ENCODE measurements at regions not wholly inside any gene's neighbourhood (a gene's known extent, or its start where the extent isn't known, plus 50 kb on each side); places are given as distances from the start of the nearest gene placed in this dataset.

DNA sequence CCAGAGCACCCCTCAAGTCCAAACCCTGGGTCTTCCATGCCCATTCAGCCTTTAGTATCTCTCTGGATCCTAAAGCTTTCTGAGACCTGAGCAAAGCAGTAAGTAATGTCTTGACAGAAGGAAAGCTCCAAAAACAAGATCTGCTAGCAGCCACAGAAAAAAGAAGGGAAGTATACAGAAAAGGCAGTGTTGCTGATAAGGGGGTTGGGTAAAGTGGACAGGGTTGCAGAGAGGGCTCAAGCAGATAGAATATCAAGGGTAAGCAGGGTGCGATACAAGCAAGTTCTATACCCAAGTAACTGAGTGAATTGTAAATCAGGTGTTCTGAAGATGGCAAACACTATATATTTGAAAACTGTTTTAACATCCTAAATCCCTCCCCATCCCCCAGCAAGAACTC lies 113.4 kb upstream of the CARMIL1 start:
- DNase-seq (ENCODE audit: low spot score) = no peak

DNA sequence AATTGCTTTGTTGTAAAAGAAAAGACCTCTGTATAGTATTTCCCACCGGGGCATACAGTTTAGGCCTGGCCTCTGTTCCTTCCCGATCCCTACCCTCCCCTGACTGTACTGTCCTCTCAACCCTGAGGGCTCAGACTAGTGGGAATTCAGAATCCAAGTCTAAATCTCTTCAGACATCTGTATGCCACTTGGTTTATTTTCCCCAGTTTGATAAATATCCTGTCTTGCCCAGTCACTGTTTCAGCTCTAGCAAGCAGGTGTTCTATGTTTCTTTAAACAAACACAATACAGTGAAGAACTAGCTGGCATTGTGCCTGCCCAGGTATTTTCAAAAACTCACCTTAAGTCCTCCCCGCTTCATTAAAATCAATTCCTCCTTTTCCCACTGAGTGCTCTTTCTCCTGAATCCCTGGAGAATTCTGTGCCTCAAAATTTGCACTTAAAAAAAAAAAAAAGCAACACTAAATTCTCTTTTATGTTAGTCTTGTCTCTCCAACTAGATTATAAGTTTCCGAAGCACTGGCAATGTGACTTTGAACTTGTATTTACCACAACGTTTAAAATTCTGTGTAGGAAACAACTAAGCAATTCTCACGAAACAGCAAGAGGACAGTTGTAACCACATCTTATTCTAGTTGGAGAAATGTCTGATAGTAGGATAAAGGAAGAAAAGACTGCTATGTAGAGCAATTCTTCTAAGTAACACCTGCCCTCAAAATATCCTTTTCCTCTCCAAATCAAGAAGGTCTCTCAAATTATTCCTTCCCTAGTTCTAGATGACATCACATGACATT lies 112.0 kb upstream of the CARMIL1 start:
- no peak for DNase-seq (ENCODE audit: low spot score)

DNA sequence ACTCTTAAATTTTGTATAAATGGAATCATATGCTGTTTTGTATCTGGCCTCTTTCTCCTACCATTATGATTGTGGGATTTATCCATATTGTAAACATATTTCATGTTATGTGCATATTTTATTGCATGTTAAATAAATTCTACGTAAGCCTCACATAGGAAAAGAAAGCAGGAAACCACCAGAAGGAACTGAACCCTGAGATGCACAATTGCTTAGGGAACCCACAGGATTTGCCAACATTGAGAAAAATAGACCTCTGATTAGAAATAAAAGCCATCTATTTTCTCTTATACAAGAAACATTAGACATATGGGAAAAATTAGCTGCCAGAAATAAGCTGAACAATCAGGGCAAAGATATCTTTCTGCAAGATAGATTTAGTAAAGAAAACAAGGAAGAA lies 111.2 kb upstream of the CARMIL1 start:
- no peak for DNase-seq (ENCODE audit: low spot score)

DNA sequence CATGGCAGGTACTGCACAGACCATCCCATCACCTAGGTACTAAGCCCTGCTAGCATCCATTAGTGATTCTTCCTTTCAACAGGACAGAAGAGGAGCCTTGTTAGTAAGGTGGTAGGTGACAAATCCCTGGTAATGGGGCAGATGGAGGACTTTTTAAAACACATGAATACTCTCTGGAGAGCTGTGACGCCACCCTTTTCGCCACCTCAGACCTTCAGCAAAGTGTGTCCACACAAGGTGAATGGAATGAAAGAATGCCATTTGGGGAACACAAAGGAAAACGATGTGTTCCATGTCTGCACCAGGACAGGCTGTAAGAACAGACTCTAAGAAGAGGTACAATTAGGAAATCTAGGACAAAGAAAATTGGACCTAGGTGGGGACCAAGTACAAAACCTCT lies 110.5 kb upstream of the CARMIL1 start:
- no peak for DNase-seq (ENCODE audit: low spot score)

DNA sequence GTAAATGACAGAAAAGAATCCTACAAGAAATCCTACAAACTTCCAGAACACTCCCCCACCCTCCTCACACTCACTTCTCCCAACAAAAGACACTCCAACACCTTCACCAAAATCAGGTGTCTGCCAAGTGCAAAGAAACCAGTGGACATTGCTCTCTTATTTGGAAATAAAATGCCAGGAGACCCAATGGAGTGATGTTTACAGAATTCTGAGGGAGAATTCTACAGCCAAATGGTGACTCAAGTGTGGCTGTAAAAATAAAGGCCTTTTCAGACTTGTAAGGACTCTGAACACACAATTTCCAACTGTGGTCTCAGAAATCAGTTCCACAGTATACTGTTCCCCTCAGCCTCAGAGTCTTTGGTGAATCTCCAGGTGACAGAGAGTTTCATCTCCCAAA lies 109.6 kb upstream of the CARMIL1 start:
- no peak for DNase-seq (ENCODE audit: low spot score)

DNA sequence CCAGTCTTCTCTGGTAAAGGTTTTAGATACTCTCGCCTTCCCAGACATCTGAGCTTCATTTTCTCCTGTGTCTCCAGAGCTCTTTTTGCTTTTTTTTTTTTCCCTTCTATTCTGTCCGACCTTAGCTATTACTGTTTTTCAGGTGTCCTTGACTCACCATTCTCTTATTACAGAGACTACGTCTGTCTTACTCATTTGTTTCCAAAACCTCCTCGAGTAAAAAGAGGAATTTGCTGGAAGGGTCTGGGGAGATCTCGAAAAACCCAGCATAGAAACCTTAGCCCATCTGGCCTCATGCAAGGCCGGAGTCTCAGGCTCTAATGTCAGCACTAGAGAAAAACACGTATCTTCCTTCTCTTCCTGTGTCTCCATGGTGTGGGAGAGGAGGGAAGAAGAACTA lies 109.2 kb upstream of the CARMIL1 start:
- no peak for DNase-seq (ENCODE audit: low spot score)

DNA sequence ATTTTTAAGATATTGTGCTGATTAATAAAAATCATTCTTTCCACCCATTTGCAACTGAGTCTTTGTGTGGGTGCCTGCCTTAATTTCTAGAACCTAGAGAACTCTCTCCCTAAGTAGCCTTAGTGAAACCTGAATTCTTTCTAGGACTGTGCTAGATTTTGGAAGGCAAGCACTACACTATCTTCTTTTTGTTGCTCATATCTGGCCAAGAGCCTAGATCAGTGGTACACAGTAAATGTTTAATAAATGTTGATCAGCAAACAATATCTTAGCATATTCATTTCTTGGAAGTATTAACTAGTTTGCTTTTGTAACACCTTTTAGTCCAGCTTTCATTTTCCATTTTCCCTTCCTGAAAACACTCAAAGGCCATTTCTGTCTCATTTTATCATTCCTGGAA lies 108.5 kb upstream of the CARMIL1 start:
- no peak for DNase-seq (ENCODE audit: low spot score)

DNA sequence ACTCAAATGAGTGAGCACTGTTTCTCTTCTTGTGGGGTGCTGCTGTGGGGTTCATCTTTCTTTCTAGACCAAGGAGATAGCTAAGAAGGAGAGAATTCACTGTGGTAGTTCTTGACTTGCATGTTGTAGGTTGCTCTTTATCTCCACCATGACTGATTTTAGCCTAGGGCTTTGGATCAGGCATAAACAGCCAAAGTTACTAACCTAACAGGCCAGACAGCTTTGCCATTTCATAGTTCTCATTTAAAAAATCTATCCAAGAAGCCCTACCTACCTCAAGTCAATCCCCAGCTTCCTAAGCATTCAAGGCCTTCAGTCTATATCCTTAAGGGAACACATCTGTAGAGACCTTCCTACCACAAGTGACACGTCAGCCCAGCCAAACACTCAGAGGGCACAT lies 107.9 kb upstream of the CARMIL1 start:
- DNase-seq (ENCODE audit: low spot score) = no peak

DNA sequence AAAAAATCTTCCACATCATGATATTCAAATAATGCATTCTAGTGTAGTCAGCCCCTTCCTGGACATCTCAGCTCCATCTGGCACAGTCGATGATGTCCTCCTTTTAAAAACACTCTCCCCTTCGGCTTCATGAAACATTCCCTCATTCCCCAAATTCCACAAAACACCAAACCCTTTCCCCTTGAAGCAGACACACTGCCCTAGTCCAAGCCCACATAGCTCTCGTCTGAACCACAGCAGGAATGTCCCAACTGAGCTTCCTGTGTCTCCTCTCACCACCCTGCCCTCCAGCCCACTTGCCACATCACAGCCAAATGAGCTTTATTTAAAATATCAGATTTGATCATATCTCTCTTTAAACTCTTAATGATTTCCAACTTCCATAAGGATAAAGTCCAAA lies 106.4 kb upstream of the CARMIL1 start:
- DNase-seq (ENCODE audit: low spot score) = no peak

DNA sequence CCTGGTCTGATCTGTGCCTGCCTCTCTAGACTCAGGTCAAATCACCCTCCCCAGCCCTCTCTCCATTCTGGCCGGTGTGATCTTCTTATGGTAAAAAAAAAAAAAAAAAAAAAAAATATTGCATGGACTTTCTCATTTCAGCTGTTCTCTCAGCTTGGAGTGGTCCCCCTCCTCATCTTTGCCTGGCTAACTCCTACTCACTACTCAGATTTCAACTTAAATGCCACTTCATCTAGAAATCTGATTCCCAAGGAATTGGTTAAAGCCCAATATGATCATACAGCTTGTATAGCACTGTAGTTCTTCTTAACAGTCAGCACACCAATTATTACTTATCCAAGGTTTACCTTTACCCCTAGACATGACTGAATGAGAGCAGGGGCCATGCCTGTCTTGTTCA lies 105.9 kb upstream of the CARMIL1 start:
- DNase-seq (ENCODE audit: low spot score) = no peak

DNA sequence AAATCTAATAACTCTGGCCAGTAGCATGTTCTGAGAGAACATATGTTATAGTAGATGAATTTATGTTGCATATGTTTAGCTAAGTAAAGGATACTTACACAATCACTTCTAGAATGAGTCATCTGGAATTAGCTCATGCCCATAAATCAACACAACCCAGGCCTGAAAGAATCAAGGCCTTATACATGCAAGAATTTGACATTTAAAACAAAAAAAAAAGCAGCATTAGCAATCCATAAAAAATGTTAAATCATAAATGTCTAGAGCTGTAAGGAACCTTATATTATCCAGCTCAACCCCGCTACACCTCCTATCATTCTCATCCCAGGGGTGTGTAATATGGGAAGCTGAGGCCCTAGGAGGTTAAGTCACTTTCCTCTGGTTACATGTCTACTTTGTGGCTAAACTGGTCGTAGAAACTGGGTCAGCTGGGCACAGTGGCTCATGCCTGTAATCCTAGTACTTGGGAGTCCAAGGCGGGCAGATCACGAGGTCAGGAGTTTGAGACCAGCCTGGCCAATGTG lies 105.2 kb upstream of the CARMIL1 start:
- DNase-seq (ENCODE audit: low spot score) = no peak

DNA sequence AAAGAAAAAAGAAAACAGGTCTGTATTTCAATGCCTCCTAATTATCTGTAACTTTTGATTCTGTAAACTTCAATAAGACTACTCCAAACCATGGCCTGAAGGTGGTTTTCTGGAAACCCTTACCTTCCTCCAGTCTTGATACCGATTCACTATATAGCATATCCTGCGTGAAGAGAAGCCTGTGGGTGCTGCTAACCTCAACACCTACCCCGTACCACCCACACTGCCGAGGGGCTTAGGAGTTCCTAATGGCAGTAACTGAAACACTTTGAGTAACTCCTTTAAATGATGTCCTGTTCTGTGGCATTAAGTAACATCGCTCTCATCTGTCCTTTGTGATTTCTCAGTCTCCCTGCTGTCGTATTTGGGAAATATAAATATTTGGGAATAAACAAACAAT lies 104.5 kb upstream of the CARMIL1 start:
- DNase-seq (ENCODE audit: low spot score) = no peak

DNA sequence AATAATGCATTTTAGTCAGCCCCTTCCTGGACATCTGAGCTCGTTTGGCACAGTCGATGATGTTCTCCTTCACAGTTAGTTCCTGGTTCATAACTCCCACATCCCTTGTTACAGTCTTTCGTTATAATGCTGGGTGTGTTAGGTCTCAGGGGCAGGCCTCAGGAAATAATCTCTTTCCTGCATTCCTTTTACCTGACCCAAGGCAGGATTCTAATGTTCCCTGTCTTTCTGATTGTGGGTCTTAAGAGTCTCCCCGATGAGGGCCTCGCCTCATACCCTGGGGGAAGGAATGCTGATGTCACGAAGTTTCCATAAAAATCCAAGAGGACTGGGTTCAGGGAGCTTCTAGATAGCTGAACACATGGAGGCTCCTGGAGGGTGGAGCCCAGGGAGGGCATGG lies 104.0 kb upstream of the CARMIL1 start:
- no peak for DNase-seq (ENCODE audit: low spot score)

DNA sequence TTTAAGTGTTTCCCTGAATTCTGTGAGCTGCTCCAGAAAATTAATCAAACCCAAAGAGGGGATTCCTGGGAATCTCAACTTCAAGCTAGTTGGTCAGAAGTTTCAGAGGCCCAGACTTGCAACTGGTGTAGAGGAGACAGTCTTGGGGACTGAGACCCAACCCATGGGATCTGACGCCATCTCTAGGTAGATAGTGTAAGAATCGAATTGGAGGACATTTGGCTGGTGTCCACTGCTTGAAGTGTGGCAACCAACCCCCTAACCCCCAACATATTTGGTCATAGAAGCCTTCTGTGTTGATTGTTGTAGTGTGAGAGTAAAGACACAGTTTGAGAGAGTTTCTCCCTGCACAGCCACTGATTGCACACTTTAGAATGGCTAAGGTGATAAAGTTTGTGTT lies 103.5 kb upstream of the CARMIL1 start:
- no peak for DNase-seq (ENCODE audit: low spot score)

DNA sequence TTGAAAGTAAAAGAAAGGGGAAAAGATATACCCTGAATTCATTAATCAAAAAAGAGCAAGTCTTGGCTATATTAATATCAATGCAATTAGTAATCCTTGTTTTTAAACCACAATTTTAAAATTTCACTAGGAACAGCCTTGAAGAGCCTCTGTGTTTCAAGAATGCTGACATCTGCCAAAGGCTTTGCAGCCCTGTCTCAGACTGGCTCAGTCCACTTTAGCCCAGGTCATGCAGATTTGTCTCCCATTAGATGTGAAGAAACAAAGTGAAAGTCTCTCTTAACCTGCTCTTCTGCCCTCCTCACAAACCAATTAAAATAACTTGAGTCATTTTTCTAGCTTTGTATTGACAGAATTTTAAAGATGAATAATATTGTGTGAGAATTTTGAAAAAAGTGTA lies 102.7 kb upstream of the CARMIL1 start:
- no peak for DNase-seq (ENCODE audit: low spot score)

DNA sequence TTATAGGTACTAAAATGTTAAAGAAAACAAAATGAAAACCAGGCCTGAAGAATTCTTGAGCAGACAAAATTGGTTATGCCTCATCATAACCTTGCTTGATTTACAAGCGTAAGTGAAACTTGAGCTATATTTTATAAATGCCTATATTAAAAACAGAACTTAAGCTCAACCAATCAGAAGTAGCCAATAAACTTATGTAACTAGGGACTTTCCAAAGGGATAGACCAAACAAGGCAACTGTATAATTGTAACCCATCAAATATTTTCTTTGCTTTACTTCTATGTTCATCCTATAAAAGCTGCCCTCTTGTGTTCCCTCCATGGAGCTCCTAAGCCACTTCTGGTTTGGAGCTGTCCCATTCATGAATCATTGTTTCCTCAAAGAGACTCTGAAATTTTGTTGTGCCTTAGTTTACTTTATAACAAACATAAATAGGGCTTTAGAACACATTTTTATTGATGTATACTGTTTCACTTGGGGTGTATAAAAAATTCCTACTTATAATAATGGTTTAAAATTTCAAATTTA lies 101.6 kb upstream of the CARMIL1 start:
- DNase-seq (ENCODE audit: low spot score) = no peak

DNA sequence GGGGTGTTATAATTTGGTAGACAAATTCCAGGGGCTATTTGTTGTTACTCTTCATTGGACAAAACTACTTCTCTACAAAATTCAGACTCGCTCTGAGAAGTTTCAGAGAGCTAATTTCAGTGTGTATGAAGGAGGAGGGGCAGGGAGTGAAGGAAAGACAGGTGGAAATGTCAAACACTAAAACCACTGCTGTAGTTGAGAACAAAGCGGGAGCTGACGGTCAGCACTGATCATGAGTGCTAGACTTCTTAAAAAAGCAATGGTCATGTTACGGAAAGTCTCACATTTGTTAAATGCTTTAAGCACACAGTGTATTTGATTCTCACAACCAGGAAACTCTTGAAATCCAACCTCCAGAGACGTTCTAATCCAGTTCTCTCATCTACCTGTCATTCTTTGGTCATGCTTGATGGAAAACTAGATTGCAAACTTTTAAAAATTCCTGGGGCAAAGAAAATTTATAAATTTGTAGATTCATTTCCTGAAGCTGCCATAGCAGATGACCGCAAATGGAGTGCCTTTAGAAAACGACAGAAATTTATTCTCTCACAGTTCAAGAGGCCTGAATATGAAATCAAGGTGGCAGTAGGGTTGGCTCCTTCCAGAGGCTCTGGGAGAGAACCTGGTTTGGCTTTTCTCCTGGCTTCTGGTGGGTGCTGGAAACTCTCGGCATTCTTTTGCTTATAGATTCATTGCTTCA lies 100.7 kb upstream of the CARMIL1 start:
- DNase-seq (ENCODE audit: low spot score) = no peak

DNA sequence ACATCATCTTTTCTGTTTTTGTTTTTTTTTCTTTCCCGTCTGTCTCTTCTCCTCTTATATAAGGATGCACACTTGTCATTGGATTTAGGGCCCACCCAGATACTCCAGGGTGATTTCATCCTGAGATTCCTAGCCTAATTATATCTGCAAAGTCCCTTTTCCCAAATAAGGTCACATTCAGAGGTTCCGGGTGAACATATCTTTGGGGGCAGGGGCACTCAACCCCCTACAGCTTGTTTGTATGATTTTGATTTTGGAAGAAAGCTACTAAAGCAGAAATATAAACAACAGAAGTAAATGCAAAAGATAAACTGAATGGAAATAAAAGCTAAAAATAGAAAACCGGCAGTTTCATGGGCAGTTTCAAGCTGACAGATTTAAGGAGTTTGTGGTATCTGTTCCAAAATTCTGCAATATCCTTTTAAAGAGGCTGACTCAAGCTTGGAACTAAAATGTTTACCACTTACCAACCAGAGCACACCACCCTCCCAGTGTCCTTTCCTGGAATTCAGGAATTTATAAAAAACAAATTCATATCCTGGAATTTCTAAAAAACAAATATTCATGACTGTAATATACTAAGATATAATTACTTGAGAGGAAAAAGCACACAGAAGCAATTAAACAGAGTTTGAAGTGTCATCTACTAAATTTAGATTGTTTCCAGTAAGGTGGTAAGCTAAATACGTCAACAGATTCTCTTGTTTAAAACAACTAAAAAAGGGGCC lies 100.0 kb upstream of the CARMIL1 start:
- no peak for DNase-seq (ENCODE audit: low spot score)

DNA sequence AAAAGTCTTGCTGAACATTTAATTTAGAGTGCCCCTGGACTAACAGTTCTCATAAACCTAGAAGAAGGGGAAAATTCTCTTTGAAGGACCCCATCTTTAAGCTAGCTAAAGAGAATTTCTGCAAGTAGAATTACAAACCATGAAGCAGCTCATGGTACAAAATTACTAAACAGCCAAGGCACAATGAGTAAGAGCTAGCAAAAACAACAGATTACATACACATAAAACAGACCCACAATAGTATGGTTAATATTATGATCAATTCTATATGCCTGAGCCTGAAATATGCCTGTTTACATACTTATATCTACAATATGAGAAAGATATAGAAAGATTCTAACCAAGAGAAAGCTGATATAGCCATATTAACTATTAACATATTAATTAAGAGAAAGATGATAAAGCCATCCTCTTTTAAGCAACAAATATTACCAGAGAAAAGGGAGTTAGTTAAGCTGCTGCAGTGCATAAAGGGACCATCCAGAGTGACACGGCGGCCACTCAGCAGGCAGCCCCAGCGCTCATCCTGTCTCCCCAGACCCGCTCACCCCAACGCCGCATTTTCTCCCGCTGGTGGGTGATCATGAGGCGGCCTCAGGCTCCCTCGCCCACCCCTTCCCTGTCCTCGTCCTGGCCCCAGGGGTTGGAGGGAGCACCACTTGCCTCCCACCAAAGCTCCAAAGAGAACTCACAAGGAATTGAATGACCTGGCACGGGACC lies 98.4 kb upstream of the CARMIL1 start:
- no peak for DNase-seq (ENCODE audit: low spot score)

DNA sequence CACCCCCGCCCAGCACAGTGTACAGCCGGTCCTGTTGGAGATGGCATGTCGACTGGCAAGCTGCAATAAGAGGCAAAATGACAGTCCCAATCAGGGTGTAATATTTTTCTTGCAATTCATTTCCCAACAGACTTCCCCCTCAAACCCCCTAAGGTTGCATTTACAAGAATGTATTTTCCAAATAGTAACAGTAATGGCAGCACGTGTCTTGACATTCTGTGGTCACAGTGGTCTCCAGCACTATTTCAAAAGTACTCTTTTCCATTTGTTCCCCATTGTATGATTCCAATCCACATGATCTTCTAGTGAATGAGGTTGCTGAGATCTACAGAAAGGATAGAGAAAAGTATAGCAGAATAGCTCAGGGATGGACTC lies 97.8 kb upstream of the CARMIL1 start:
- no peak for DNase-seq (ENCODE audit: low spot score)

DNA sequence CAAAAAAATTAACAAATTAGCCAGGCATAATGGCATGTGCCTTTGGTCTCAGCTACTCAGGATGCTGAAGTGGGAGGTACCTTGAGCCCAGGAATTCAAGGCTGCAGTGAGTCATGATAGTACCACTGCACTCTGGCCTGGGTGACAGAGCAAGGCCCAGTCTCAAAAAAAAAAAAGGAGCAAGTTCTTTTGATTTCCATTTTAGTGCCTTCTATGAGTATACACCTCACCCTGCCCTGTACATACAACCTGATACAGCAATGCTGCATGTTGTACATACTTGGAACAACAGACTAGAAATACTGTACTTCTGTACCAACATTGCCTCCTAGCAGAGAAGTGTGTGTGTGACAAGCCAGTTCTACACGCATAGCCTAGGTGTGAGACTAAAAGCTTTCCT lies 97.3 kb upstream of the CARMIL1 start:
- DNase-seq (ENCODE audit: low spot score) = no peak

DNA sequence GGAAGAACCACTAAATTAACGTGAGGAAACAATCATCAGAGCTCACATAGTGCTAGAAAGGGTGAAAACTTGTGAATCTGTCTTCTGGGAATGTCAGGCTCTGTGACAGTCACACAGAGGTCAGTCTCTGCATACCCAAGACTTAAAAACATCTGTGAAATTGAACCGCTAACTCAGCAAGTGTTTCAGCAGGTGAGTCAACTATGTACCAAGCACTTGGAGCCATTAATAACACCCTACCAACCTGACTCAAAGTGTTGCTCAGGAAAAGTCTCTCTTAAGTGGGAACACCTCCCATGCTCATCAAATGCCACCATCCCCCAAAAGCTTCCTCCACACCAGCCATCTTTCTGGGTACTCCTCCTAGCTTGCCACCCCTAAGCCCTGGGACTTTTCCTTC lies 92.3 kb upstream of the CARMIL1 start:
- no peak for DNase-seq (ENCODE audit: low spot score)
